NCI-H748 treated with DMSO at 0.1 percent for 48 hours (cell line): ENCODE measurements at regions not wholly inside any gene's neighbourhood (a gene's known extent, or its start where the extent isn't known, plus 50 kb on each side); places are given as distances from the start of the nearest gene placed in this dataset.

Experiments
- DNase-seq: peaks from one replicate; lab custom pipeline; 2025; lab: John Stamatoyannopoulos, UW

DNA sequence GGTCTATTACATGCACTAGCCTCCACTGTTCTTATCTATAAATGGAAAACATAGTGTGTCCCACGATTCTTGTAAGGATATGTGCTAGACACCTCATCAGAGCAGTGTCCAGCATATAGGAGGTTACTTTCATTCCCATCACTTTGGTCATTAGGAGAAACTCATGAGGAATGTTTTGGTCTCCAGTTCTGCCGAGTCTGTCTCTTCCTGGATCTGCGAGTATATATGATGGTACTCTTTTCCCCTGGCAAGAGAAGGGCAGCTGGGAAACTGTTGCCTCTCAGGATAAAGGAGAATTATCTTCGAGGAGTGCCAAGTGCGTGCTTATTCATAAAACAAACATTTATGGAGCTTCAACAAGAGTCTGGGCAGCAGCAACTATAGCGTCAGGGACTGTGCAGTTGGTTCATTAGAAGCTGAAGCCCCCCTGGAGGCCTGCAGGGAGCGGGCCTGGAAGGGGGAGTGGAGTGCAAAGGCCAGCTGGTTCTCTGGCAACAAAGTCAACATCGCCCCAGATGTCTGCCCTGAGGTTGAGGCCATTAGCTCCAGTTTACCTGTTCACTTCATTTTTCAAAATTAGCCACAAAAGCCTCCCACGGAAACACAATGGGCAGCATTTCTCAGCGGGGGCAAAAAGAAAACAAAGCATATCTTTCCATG lies 811.9 kb downstream of the MAFB start:
- peak; percentile 88 for DNase-seq

DNA sequence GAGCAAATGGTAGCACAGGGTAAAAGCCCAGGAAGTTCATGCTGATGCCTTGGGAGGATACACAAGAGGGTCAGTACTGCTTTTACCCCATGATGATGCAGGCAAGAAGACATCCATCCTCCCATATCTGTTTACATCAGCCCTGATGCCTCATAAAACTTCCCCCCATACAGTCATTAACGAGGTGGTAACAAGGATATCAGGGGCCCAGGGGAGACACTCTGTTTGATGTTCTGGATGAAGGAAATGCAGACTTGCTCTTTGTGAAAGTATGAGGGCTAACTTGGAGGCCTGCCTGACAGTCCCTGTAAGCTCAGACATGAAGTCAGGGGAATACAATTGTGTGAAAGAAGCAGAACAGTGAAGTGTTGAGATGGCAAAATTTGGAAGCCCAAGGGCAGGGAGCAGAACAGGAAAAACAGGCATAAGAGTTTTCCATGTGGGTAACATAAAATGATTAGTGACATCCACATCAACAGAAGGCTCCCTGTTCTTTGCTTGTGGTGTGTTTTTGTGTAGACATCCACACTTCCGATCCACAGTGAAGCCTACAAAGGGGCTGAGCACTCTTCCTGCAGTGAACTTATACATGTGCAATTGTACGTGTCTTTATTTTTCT lies 813.4 kb downstream of the MAFB start:
- DNase-seq = no peak

DNA sequence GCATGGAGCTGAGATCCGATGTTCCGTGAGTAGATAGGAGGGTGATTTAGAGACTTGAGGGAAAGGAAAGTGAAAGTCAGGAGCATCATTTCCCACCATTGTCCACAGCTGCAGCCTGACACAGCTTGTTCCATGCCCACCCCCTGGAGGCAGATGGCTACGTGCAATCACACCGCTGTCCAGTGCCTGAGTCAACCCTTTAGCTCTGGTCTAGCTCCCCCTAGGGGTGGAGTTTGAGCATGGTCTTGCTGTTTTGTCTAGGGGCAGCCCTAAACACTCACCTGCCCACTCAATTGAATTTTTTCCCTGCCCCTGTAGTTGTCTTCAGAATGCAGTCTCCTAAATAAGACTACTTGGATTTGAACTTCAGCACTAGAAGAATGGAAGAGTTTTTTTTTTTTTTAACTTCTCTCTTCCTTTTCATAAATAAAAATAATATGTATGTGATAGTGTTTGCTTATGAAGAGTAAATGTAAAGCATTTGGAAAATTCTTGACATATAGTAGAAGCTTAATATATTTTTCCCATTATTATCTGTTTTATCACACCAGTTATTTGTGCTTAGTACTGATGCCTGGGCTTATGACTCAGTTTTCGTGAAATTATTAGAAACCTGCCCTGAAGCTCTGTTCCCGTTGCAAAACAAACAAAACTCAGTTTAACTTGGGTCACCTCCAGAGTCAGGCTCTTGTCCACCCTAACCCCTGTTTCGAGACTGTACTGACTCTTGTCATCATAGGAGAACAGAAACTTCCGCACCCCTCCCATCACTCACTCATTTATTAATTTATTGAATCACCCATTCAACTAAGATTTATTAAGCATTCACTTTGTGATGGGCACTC lies 814.8 kb downstream of the MAFB start:
- peak; percentile 65 for DNase-seq

DNA sequence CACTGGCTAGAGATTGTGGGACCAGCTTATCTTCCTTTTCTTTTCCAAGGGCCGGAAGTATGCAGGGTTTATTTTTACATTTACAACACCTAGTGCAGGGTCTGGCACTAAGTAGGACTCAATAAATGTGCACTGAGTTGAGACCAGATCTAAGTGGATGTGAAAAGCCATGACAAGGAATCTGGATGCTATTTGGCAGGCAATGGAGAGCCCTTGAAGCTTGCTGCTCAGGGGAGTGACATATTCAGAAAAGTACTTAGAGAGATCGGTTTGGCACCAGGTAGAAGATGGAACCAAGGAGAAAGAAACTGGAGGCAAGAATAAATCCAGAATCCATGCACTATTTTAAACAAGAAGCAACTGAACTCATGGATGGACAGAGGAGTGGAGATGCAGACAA lies 815.8 kb downstream of the MAFB start:
- DNase-seq = no peak

DNA sequence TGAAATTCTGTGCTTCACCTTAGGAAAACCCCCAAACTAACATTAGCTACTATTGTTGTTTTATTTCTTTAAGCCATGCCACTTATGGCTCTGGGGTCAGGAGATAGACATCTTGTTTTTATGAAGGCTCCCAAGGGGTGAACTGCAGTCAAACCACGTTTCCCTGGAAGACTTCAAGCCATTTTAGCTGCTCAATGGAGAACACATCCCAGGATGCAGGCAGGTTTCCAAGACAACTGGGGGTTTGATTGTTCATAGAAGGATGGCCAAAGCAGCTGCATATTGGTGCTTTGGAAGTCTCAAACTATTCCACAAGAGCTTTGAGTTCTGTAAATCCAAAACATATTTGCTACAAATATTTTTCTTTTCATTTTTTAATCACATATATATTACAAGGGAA lies 818.0 kb downstream of the MAFB start:
- DNase-seq = no peak

DNA sequence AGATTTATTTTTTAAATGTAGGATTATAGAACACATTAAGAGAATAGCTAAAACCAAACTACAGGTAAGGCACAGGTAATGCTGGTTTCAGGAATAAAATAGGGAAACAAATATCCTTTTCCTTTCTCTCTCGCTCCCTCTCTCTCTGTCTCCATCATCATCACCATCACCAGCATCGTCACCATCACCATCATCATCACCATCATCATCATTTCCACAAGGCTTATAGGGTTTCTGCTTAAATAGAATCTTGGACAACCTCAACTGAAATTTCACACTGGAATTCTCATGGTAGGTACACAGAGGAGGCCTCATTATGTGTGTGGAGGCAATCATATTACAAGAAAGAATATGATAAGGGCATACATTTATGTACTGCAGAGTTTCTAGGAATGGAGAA lies 823.6 kb downstream of the MAFB start:
- no peak for DNase-seq

DNA sequence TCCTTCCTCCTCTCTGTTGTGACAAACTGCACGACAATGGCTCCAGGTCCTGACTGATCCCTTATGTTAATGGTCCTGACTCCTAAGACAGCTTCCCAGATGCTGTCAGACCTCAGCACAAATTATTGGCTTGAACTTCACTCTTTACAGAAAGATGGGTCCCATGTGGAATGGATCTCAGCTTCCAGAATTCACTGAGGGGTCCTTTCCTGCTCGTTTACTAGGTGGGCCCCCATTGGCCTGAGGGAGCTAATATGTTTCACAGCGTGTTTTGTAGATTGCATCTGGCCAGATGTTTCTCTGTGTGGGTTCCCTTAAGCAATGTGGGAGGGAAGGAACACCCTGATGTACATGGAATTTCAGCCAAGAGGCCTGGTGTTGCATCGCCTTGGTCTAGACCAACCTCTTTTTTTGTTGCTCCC lies 826.6 kb downstream of the MAFB start:
- DNase-seq = no peak

DNA sequence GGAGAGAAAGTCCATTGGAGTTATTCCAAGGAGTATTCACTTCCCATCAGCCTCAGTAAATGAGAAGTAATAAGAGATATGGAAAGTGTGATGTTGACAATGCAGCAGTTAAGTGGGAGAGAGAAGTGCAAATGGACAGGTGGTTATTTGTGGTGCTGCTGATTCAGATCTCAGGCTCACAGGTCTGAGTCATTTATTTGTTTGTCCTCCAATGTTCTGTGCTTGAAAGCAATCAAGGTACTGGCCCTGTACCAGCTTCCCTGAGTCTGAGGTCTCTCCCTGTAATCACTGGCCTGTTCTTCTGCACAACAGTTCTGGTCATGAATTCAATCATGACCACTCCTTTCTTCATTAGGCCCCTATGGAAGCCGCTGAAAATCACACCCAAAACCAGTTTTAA lies 827.7 kb downstream of the MAFB start:
- peak; percentile 87 for DNase-seq

DNA sequence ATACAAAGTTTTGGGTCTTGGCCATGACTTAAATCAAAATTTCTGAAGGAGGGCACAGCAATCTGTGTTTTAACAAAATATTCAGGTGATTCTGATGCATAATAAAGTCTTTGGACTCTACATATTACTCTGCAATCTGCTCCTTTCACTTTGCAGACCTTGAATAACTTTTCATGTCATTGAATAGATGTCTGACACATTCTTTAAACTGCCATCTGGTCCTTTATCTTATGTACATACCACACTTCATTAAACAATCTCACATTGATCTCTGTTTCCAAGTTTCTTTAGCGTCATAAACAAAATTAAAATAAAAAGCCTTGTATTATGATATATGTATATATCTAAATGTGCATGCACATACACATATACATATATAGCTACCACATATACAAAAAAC lies 831.2 kb downstream of the MAFB start:
- DNase-seq = no peak

DNA sequence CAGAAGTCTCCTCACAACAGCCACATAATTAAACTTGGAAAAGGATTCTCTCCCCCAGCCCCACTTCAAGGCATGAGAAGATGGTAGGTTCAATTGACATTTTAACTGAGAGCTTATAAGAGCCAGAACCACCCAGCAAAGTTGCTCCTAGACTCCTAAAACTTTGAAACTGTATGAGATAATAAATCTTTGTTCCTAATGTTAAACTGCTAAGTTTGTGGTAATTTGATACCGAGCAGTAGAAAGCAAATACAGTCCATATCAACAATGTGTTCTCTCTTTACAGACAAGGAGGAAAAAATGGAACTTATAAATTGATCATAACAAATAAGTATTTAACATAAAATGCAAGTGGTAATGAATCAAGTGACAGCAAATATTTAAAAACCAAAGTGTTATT lies 831.8 kb downstream of the MAFB start:
- DNase-seq = no peak

DNA sequence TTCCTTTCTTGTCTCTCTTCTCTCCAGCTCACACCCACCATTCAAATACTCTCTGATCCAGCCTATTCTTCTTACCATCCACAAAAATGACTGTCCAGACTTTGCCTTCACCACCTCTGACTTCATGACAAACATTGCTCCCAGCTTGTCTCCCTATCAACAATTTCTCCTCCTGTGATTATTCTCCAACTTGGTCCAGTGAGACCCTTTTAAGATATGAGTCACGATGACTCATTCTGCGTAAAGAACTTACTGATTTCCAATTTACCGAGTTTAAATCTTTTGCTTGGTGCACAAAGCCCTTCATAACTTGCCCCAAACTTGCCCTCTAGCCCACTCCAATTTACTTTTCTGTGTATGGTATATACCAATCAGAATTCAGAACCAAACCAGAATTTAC lies 833.2 kb downstream of the MAFB start:
- no peak for DNase-seq

DNA sequence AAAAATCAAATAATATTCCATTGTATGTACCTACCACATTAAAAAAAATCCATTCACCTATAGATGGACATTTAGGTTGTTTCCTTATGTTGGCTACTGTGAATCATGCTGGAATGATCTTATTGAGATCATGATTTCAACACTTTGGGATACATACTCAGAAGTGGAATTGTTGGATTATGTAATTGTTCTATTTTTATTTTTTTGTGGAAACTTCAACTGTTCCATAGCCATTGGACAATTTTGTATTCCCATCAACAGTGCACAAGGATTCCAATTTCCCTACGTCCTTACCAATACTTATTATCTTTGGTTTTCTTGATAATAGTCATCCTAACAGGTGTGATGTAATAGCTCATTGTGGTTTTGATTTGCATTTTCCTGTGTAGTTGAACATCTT lies 834.0 kb downstream of the MAFB start:
- DNase-seq = no peak

DNA sequence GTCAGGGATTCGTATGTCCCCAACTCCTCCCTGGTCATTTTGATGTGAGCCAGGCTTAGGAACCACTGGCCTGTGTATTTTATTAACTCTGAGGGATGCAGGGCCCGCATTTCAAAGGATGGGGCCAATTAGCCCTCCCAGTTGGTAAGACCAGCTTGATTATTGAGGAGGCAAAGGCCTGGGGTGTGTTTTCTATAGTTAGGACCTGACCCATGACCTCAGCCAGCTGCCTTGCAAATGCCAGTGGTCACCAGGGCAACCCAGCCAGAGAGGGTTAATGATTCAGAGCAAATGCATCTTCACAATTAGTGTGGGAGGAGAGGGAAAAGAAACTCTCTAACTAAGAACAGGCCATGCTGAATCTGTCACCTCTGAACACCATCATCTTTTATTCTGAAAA lies 835.4 kb downstream of the MAFB start:
- no peak for DNase-seq

DNA sequence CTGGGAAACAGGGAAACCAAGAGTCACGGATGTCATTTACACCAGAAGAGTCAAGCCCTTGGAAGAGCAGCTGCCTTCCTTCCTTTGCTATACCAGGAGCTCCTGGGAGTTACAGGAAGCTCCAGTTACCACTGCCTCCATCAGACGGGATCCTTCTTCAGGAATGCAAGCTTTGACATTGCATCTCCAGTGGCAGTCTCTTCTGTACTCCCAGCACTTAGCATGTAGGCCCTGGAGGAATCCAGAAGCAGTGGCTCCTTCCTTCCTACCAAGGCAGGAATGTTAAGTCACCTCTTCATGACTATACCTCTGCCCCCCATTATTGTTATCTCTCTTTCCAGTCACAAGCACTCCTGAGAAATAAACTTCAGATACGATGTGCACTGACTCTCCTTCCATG lies 836.0 kb downstream of the MAFB start:
- no peak for DNase-seq

DNA sequence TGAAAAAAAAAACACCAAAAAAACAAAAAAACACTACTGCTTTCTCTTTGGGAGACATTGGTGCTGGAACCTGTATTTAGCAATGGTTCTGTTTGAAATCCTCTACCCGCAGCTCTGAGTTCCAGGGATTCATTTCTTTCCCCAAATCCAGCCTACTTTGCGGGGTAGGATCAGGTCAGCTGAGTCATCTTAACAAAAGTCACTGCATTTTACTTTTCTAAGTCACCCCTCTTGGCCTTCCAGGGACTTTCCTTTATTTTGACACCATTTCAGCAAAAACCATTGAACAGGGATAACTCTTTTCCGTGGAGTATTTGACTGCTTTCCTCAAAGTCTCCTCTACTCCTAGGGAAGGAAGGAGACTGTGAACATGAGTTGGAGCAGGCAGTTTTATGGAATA lies 837.6 kb downstream of the MAFB start:
- DNase-seq = no peak

DNA sequence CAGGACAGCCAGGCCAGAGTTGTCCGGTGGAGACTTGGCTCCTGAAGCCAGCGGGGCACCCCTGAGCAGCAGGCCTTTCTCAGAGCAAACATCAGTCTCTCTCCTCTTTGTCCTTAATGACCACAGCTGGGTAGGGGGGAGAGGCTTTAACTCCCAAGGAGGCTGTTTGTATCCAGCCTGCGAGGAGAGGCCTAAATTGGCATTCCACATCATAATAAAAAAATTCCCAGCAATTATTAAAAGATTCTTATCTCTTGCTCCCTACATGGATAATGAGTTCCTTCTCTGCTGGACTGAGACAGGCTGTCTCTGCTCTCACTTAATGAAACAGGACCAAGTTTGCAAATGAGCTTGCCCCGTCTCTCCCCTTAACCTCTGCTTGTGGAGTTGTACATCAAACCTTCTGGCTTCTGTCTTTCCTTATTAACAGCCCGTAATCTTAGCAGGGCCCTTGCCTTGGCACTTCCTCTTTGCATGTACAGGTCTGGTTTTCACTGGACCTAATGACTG lies 838.2 kb downstream of the MAFB start:
- DNase-seq = no peak

DNA sequence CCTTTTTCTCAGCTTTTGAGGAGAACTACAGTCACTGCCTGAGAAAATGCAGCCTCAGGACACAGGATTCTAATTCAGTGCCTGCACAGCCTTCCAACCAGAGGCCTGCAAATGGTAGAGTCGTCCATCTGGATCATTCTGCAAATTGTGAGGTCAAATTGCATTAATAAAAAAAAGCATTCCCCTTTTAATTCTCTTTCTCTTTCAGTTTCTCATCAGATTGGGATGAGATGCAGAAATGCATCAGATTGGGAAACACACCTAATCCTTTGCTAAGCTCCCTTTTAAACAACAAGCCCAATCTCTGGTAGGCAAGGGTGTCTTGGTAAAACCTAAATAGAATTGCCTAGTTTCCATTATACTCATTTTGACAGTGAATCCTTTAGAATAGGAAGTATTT lies 838.8 kb downstream of the MAFB start:
- no peak for DNase-seq

DNA sequence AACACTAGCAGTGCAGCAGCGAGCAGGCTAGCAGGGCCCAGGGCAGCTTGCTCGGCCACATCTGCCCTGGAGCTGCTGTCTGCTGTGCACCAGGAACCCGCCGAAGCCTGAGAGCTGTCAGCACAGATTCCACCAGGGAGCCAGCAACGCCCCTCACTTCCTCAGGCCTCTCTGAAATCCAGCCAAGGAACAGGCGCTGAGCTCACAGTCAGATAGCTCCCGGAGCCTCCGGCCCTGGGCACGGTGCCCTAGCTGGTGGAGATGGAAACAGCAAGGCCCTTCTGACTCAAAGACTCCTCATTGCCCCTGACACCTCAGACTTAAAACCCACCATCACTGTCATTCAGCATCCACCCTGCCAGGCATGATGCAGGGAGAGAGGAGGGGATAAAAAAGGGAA lies 839.4 kb downstream of the MAFB start:
- DNase-seq = no peak

DNA sequence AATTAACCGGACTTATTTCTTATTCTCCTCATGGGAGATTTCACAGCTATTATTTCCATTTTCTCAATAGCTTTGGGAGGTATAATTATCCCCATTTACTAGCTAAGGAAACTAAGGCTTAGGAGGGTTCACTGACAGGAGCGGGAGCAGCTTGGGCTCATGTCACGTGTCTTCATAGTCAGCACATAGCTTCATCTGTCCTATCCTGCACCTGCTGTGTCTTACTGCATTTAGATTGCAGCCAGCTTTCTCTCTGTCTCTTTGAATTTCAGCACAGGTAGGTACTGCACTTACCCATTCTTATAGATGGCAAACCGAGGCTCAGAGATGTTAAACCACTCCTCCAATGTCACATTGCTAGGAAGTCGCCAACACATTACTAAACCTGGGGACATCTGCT lies 839.9 kb downstream of the MAFB start:
- no peak for DNase-seq

DNA sequence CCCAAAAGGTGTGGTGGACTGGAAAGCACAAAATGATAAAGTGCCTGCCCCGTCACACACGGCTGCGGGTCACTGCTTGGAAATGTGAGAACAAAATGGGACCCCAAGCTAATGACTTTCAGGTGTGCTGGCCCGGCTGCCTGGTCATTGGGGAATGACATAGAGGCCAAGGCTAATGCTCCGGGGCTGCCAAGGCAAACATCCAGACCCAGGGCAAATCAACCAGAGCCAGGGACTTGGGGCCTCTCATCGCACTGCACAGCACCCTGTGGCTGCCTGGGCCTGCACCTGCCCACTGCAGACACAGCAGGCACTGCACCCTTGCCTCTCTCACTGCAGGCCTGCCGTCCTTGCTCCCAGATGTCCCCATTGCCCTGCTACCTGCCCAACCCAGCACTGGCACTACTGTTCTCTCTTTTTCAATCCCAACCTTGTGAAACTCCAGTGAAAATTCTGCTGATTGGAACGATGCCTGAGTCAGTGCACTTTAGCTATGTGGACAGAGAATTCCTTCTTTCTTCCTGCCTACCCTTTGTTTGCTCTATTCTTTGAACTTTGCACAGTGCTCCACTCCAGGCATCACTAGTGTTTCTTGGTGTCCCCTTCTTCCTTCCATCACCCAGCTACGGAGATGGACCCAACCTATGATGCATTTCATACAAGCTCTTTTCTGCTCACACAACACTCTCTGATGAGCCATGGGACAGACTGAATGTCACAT lies 849.5 kb downstream of the MAFB start:
- DNase-seq = no peak

DNA sequence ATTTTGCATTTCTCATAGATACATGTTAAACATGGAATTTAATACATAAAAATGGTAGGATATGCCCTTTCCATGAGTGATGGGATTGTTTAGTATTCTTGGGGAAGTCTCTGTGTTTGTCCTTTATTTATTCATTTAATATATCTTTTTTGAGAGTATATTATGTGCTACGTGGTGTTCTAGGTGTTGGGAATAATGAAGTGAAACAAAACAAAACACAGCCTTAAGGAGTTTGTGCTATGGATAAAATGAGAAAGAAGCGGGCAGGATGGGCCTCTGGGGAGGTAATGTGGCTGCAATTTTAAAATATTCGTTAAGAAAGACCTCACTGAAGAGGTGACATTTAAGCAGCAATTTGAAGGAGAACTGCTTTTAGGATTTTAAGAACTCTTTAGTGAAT lies 851.5 kb downstream of the MAFB start:
- no peak for DNase-seq

DNA sequence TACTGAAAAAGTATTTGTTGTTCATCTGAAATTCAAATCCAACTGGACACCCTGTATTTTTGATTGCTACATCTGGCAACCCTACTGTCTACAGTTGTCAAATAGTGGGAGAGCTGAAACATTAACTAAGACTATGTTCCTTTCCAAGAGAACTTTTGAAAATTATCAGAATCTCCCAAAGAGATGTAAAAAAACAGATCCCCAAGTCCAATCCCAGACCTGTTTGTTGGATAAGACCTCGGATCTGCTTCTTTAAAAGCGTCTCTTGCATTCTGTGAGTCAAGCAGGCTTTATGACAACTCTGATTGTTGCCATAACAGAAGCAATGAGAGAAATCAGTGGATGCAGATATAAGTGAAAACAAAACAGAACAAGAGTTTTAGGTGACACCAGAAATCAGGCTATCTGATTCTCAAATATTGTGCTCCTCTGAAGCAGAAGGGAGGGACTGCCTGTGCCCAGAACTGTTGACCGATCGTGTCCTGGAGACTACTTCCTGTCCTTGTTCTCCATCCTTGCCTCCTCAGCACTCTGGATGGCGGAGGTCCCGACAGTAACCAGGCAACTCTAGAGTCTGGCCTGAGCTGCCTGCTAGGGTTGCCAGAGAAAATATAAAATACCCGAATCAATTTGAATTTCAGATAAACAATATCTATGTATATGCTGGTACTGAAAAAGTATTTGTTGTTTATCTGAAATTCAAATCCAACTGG lies 853.8 kb downstream of the MAFB start:
- no peak for DNase-seq
